IMR-90 (cell line): ENCODE measurements at regions not wholly inside any gene's neighbourhood (a gene's known extent, or its start where the extent isn't known, plus 50 kb on each side); places are given as distances from the start of the nearest gene placed in this dataset.

Source experiments
- ATAC-seq: fragments of 200-7000 bp; cut with Tn5 transposase; 2 replicates; pipeline ENCODE4 v1.9.1; 2020; ENCODE audit warnings: low read depth, mild to moderate bottlenecking, moderate library complexity
- BruUV-seq: library from RNA; stranded (reverse); fragments of 400-500 nt; replicated peaks from 2 replicates; lab custom pipeline; 2021; lab: Mats Ljungman, UMichigan
- CTCF ChIA-PET: fragments of 300-600 bp; formaldehyde crosslinking; extraction: SDS; loops from one replicate; lab custom pipeline; 2021; ENCODE audit warnings: antibody characterized with exemption; lab: Yijun Ruan, JAX
- POLR2A ChIA-PET: fragments of 300-600 bp; sonication (Branson Sonifier 250); formaldehyde crosslinking; loops from one replicate; lab custom pipeline; 2022; ENCODE audit warnings: antibody characterized with exemption; ENCODE audit not compliant: unreplicated experiment; lab: Charles Lee
- DNase-seq: peaks from one replicate; pipeline ENCODE4 v3.0.0; 2013
- H2AFZ ChIP-seq: replicated peaks from 2 replicates; pipeline ENCODE3; 2013; ENCODE audit warnings: low read length, mild to moderate bottlenecking; ENCODE audit not compliant: poor library complexity
- H2AK5ac ChIP-seq: 2 replicates; pipeline ENCODE4 v1.6.1; 2013; ENCODE audit warnings: low read depth, low read length, inconsistent platforms
- H2AK9ac ChIP-seq: replicated peaks from 2 replicates; pipeline ENCODE3; 2013; ENCODE audit warnings: mild to moderate bottlenecking, low read depth, low read length, moderate library complexity; ENCODE audit not compliant: poor library complexity
- H2BK120ac ChIP-seq: 2 replicates; pipeline ENCODE4 v1.6.1; 2013; ENCODE audit warnings: low read depth, low read length, inconsistent platforms
- H2BK15ac ChIP-seq: 3 replicates; pipeline ENCODE4 v1.6.1; 2013; ENCODE audit warnings: low read depth, low read length, inconsistent platforms
- H2BK20ac ChIP-seq: 2 replicates; pipeline ENCODE4 v1.6.1; 2013; ENCODE audit warnings: low read depth, mild to moderate bottlenecking, inconsistent platforms, low read length, moderate library complexity
- H2BK5ac ChIP-seq: 2 replicates; pipeline ENCODE4 v1.6.1; 2013; ENCODE audit warnings: mild to moderate bottlenecking, low read depth, low read length, inconsistent platforms; ENCODE audit not compliant: poor library complexity, severe bottlenecking
- H3K14ac ChIP-seq: replicated peaks from 2 replicates; pipeline ENCODE4 v1.6.1; 2013; ENCODE audit warnings: low read depth, low read length, inconsistent platforms
- H3K18ac ChIP-seq: 2 replicates; pipeline ENCODE4 v1.6.1; 2013; ENCODE audit warnings: low read depth, low read length, control low read depth
- H3K23ac ChIP-seq: 2 replicates; pipeline ENCODE4 v1.6.1; 2013; ENCODE audit warnings: low read depth, low read length, inconsistent platforms
- H3K27ac ChIP-seq: 2 replicates; pipeline ENCODE4 v1.5.1; 2013; ENCODE audit warnings: mild to moderate bottlenecking, control low read depth, low read length; ENCODE audit not compliant: insufficient read depth
- H3K27me3 ChIP-seq: 2 replicates; pipeline ENCODE4 v1.6.1; 2013; ENCODE audit warnings: low read length; ENCODE audit not compliant: control insufficient read depth, insufficient read depth
- H3K36me3 ChIP-seq: 2 replicates; pipeline ENCODE4 v1.6.1; 2013; ENCODE audit warnings: low read length, mixed read lengths; ENCODE audit not compliant: control insufficient read depth, insufficient read depth
- H3K4ac ChIP-seq: 2 replicates; pipeline ENCODE4 v1.6.1; 2013; ENCODE audit warnings: low read depth, low read length, inconsistent platforms
- H3K4me1 ChIP-seq: 2 replicates; pipeline ENCODE4 v1.6.1; 2013; ENCODE audit warnings: low read length, mixed read lengths; ENCODE audit not compliant: control insufficient read depth, insufficient read depth
- H3K4me2 ChIP-seq: 2 replicates; pipeline ENCODE4 v1.6.1; 2013; ENCODE audit warnings: low read depth, mild to moderate bottlenecking, control low read depth, low read length, moderate library complexity
- H3K4me3 ChIP-seq: 2 replicates; pipeline ENCODE4 v1.5.1; 2013; ENCODE audit warnings: low read depth, mild to moderate bottlenecking, control low read depth, low read length, moderate library complexity; ENCODE audit not compliant: insufficient read depth
- H3K56ac ChIP-seq: 2 replicates; pipeline ENCODE4 v1.6.1; 2013; ENCODE audit warnings: low read length, inconsistent platforms; ENCODE audit not compliant: insufficient read depth; ENCODE audit errors: extremely low read depth
- H3K79me1 ChIP-seq, 2 experiments: 2 replicates each; pipeline ENCODE4 v1.6.1; 2013; ENCODE audit warnings: low read length in 2 of 2, inconsistent platforms in 1 of 2, low read depth in 1 of 2
- H3K9ac ChIP-seq: 2 replicates; pipeline ENCODE4 v1.6.1; 2013; ENCODE audit warnings: low read depth, low read length, control low read depth
- H3K9me1 ChIP-seq: 2 replicates; pipeline ENCODE4 v1.6.1; 2013; ENCODE audit warnings: low read length, inconsistent platforms; ENCODE audit not compliant: insufficient read depth
- H3K9me3 ChIP-seq: 2 replicates; pipeline ENCODE4 v1.6.1; 2013; ENCODE audit warnings: low read length; ENCODE audit not compliant: control insufficient read depth, insufficient read depth
- H4K20me1 ChIP-seq: 2 replicates; pipeline ENCODE4 v1.6.1; 2013; ENCODE audit warnings: low read length, inconsistent platforms; ENCODE audit not compliant: insufficient read depth
- H4K5ac ChIP-seq: 2 replicates; pipeline ENCODE4 v1.6.1; 2013; ENCODE audit warnings: mild to moderate bottlenecking, low read depth, low read length, control low read depth
- H4K8ac ChIP-seq, 2 experiments: 2 replicates each; pipeline ENCODE4 v1.6.1; 2013; ENCODE audit warnings: low read depth in 2 of 2, low read length in 2 of 2, control low read depth in 1 of 2, inconsistent platforms in 1 of 2
- H4K91ac ChIP-seq: 2 replicates; pipeline ENCODE4 v1.6.1; 2013; ENCODE audit warnings: low read depth, low read length, inconsistent platforms; ENCODE audit not compliant: insufficient read depth
- CEBPB ChIP-seq: IDR thresholded peaks from 2 replicates; pipeline ENCODE4 v1.6.1; 2012; ENCODE audit warnings: low read depth, low read length, improper control_type of control experiment
- CHD1 ChIP-seq: IDR thresholded peaks from 2 replicates; pipeline ENCODE4 v1.6.1; 2012; ENCODE audit warnings: low read depth, low read length, improper control_type of control experiment
- FOS ChIP-seq: fragments of 150-350 bp; IDR thresholded peaks from 2 replicates; pipeline ENCODE4 v1.6.1; 2016; ENCODE audit warnings: low read depth, low read length
- MAFK ChIP-seq: IDR thresholded peaks from 2 replicates; pipeline ENCODE4 v1.6.1; 2012; ENCODE audit warnings: low read depth, low read length, improper control_type of control experiment
- MAZ ChIP-seq: IDR thresholded peaks from 2 replicates; pipeline ENCODE4 v1.6.1; 2012; ENCODE audit warnings: low read depth, mild to moderate bottlenecking, low read length, improper control_type of control experiment, moderate library complexity, borderline replicate concordance
- NFE2L2 ChIP-seq: fragments of 150-350 bp; IDR thresholded peaks from 2 replicates; pipeline ENCODE4 v1.6.1; 2016; ENCODE audit warnings: low read depth, mild to moderate bottlenecking, low read length
- POLR2A ChIP-seq: IDR thresholded peaks from 2 replicates; pipeline ENCODE4 v1.6.1; 2012; ENCODE audit warnings: mild to moderate bottlenecking, low read depth, low read length
- RFX5 ChIP-seq: IDR thresholded peaks from 2 replicates; pipeline ENCODE4 v1.8.0; 2012; ENCODE audit warnings: low read depth, mild to moderate bottlenecking, low read length, moderate library complexity
- SMC3 ChIP-seq: fragments of 150-350 bp; IDR thresholded peaks from 2 replicates; pipeline ENCODE4 v1.6.1; 2016; ENCODE audit warnings: low read depth, mild to moderate bottlenecking, antibody characterized with exemption, low read length, moderate library complexity
- WGBS, 2 experiments: methylation state at CpG; one replicate each; pipeline versions ENCODE4 v1.1.5 to v1.1.7; 2013; ENCODE audit warnings: missing lambda C conversion rate in 2 of 2; ENCODE audit not compliant: insufficient read length in 1 of 2; ENCODE audit errors: extremely low coverage in 2 of 2; 5-methylcytosine and 5-hydroxymethylcytosine counted together
- dilution Hi-C: fragments of 300-500 bp; cut with HindIII; formaldehyde crosslinking; loops from one replicate; pipeline ENCODE4 v1.14.3; 2018; ENCODE audit warnings: low sequenced_read_pairs; ENCODE audit not compliant: unreplicated experiment
- in situ Hi-C: fragments of 300-500 bp; cut with MboI; formaldehyde crosslinking; loops from 3 replicates; pipeline ENCODE4 v1.14.3; 2019; ENCODE audit warnings: low sequenced_read_pairs, inconsistent platforms, mixed read lengths
- intact Hi-C: fragments of 100-400 bp; cut with micrococcal nuclease; formaldehyde crosslinking; loops from 2 replicates; pipeline ENCODE4 v1.10.0; 2022
- TF ChIP-seq, protein P1 (sequence below): fragments of 150-350 bp; IDR thresholded peaks from 2 replicates; pipeline ENCODE4 v1.6.1; 2017; ENCODE audit warnings: mild to moderate bottlenecking, antibody characterized with exemption, low read length, low read depth
- TF ChIP-seq, protein P2 (sequence below): conservative IDR thresholded peaks from 2 replicates; pipeline ENCODE4 v1.5.1; 2012; ENCODE audit warnings: mild to moderate bottlenecking, low read depth, low read length, improper control_type of control experiment
- TF ChIP-seq, protein P3 (sequence below): fragments of 150-350 bp; IDR thresholded peaks from 2 replicates; pipeline ENCODE4 v1.6.1; 2016; ENCODE audit warnings: low read depth, mild to moderate bottlenecking, low read length, moderate library complexity, borderline replicate concordance

DNA sequence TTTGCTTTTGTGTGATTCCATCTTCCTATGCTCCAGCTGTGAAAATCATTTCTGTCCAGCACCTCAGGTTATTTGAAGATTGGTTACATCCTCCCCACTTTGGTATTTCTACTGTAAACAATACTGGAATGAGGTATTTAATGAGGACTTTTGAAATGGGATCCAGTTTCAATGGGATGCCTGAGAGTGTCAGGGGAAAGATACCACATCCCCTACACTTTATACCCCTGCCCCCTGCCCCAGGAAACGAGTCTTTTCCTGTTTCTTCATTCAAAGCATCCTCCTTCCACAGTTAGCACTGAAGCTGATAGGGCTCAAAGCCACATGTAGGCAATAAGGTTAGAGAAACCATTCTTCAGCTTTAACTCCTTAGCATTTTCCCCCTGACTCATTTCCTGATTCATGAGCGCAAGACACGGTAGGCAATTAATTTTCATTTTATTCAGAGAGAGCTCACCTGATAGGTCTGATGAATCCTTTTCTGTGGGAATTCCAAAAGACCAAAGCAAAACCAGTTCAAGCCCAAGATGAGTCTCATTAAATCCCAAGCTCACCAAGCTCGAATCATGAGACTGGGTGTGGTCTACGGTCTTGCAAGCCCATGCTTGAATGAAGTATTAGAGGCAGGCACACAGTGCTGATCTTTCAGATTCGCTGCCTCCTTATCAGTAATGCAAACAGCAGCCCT, 143.6 kb upstream of the CRY1 start:
- Histone ChIP-seq H3K27me3 (peaks cover 4% of the 10 kb centered on the region), H3K9me3 (no peaks in the 10 kb centered on the region), H2BK15ac (no peak overlapping the region), H2BK5ac (no peak overlapping the region), H4K8ac (no peak overlapping the region; a peak in 1 of 4 replicates), H3K18ac (no peak overlapping the region), H3K4me3 (no peak overlapping the region), H4K5ac (no peak overlapping the region), H3K79me1 (no peaks in the 10 kb centered on the region), H3K27ac (no peak overlapping the region), H2BK120ac (no peak overlapping the region), H3K14ac (no peak overlapping the region), H2AK5ac (no peak overlapping the region), H2AK9ac (no peak overlapping the region), H4K91ac (no peak overlapping the region), H3K36me3 (no peaks in the 10 kb centered on the region), H3K4ac (no peak overlapping the region), H3K56ac (no peak overlapping the region), H3K4me1 (no peaks in the 10 kb centered on the region; the same call in 1 of the 2 replicates), H3K23ac (no peak overlapping the region), H4K20me1 (no peaks in the 10 kb centered on the region), H3K4me2 (peak overlapping the region; percentile 8; the same call in 1 of the 2 replicates), H2AFZ (no peak overlapping the region), H3K9me1 (no peaks in the 10 kb centered on the region), H3K9ac (no peak overlapping the region), H2BK20ac (no peak overlapping the region; the same call in 1 of the 2 replicates)
- in situ Hi-C loops, result no loop called here
- ATAC-seq (peak; percentile 46), DNase-seq (peak; percentile 54)
- dilution Hi-C loops, result no loop called here
- ChIA-PET POLR2A (no interaction called here), CTCF (interaction anchor here (0.5 kb wide), 1 partner anchor 41 kb away, joined by 3 read pairs; no protein-coding TSS in a partner anchor)
- BruUV-seq, result no TSS peak
- WGBS, 2 experiments, result 0% methylated on average over 1 of the region's 6 CpGs; no CpG with 5 or more reads in 1 of the 2 experiments
- intact Hi-C loops, result no loop called here
- TF ChIP-seq RFX5 (no peak), POLR2A (no peak), MAZ (no peak), NFE2L2 (no peak), CHD1 (no peak), MAFK (no peak), FOS (no peak), SMC3 (no peak), CEBPB (no peak)
- TF ChIP-seq, protein P1, sequence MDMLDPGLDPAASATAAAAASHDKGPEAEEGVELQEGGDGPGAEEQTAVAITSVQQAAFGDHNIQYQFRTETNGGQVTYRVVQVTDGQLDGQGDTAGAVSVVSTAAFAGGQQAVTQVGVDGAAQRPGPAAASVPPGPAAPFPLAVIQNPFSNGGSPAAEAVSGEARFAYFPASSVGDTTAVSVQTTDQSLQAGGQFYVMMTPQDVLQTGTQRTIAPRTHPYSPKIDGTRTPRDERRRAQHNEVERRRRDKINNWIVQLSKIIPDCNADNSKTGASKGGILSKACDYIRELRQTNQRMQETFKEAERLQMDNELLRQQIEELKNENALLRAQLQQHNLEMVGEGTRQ, result no peak
- TF ChIP-seq, protein P2, sequence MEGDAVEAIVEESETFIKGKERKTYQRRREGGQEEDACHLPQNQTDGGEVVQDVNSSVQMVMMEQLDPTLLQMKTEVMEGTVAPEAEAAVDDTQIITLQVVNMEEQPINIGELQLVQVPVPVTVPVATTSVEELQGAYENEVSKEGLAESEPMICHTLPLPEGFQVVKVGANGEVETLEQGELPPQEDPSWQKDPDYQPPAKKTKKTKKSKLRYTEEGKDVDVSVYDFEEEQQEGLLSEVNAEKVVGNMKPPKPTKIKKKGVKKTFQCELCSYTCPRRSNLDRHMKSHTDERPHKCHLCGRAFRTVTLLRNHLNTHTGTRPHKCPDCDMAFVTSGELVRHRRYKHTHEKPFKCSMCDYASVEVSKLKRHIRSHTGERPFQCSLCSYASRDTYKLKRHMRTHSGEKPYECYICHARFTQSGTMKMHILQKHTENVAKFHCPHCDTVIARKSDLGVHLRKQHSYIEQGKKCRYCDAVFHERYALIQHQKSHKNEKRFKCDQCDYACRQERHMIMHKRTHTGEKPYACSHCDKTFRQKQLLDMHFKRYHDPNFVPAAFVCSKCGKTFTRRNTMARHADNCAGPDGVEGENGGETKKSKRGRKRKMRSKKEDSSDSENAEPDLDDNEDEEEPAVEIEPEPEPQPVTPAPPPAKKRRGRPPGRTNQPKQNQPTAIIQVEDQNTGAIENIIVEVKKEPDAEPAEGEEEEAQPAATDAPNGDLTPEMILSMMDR, result no peak
- TF ChIP-seq, protein P3, sequence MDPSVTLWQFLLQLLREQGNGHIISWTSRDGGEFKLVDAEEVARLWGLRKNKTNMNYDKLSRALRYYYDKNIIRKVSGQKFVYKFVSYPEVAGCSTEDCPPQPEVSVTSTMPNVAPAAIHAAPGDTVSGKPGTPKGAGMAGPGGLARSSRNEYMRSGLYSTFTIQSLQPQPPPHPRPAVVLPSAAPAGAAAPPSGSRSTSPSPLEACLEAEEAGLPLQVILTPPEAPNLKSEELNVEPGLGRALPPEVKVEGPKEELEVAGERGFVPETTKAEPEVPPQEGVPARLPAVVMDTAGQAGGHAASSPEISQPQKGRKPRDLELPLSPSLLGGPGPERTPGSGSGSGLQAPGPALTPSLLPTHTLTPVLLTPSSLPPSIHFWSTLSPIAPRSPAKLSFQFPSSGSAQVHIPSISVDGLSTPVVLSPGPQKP, result no peak
